NB4 (cell line): ENCODE measurements at regions not wholly inside any gene's neighbourhood (a gene's known extent, or its start where the extent isn't known, plus 50 kb on each side); places are given as distances from the start of the nearest gene placed in this dataset.
A peak's percentile ranks its signal among the peaks of the same experiment; 100 is the strongest.

ENCODE experiments used
- DNase-seq: peaks from one replicate; pipeline ENCODE4 v3.0.0; 2010; ENCODE audit warnings: low read depth
- H3K4me3 ChIP-seq: one replicate; pipeline ENCODE4 v1.5.1; 2011; ENCODE audit warnings: mild to moderate bottlenecking, low read depth, low read length, moderate library complexity
- MAX ChIP-seq: IDR thresholded peaks from 2 replicates; pipeline ENCODE4 v1.6.1; 2011; ENCODE audit warnings: low read depth, low read length
- MYC ChIP-seq: IDR thresholded peaks from 2 replicates; pipeline ENCODE4 v1.6.1; 2011; ENCODE audit warnings: low read depth, low read length
- POLR2A ChIP-seq: IDR thresholded peaks from 2 replicates; pipeline ENCODE4 v1.6.1; 2011; ENCODE audit warnings: mild to moderate bottlenecking; ENCODE audit not compliant: insufficient read length; ENCODE audit errors: extremely low read depth
- TF ChIP-seq, protein P1 (sequence below): IDR thresholded peaks from one replicate; pipeline ENCODE4 v1.5.1; 2012; ENCODE audit warnings: low read depth, low read length

DNA sequence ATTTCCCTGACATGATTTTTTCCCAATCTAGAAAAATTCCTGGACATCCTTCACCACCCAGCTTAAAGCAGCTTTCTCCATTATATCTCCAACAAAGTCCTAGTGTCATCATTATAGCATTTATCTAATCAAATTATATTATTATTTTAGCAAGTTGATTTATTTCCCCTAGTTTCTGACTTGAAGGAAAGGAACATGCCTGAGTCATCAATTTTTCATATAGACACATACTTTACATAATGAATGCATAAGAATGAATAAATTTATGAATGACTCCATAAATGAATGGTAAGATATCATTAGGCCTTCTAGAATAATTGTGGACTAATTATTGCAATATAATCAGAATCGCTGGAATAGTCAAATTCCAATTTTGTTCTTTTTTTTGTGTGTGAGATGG, 79.4 kb upstream of the COL11A1 start:
- H3K4me3 ChIP-seq, result no peak overlapping the region
- DNase-seq, result no peak
- no peak for TF ChIP-seq MYC
- no peak for TF ChIP-seq MAX
- TF ChIP-seq, protein P1, sequence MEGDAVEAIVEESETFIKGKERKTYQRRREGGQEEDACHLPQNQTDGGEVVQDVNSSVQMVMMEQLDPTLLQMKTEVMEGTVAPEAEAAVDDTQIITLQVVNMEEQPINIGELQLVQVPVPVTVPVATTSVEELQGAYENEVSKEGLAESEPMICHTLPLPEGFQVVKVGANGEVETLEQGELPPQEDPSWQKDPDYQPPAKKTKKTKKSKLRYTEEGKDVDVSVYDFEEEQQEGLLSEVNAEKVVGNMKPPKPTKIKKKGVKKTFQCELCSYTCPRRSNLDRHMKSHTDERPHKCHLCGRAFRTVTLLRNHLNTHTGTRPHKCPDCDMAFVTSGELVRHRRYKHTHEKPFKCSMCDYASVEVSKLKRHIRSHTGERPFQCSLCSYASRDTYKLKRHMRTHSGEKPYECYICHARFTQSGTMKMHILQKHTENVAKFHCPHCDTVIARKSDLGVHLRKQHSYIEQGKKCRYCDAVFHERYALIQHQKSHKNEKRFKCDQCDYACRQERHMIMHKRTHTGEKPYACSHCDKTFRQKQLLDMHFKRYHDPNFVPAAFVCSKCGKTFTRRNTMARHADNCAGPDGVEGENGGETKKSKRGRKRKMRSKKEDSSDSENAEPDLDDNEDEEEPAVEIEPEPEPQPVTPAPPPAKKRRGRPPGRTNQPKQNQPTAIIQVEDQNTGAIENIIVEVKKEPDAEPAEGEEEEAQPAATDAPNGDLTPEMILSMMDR, result no peak
- TF ChIP-seq POLR2A, result no peak

GRCh38 chr1:103180660-103181059, 72.3 kb upstream of the COL11A1 start:
- H3K4me3 ChIP-seq, result no peak overlapping the region
- no peak for DNase-seq
- TF ChIP-seq MYC (no peak), POLR2A (no peak), MAX (no peak)
- TF ChIP-seq, protein P1, result no peak

DNA sequence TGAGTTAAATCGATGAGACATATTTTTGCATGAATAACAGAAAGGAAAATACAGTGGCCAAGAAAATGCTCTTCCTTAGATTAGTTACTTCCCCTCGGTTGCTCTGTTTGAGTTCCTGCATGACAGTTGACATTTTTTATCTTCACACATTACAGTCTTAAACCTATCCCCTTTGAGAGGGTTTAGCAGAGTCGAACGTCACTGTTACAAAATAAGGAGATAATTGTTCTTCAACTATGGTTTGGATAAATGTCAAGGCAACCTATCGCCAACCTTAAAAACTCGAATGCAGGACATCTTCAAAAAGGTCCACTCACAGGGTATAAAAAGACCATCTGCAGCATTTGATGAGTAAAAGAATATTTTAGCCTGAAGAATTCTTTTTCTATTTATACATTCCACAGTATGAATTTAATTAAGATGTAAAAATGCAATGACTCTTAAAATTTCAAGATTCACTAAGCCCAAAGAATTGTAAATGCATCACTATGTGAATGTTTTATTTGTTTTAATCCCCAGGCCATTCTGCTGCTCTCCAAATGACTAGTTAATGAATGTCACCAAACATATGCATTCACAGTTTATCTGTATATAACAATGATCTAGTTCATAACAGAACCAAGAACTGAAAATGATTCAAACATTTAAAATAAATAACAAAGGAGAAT, 68.9 kb upstream of the COL11A1 start:
- TF ChIP-seq MYC (no peak), POLR2A (no peak), MAX (no peak)
- TF ChIP-seq, protein P1, result no peak
- no peak overlapping the region for H3K4me3 ChIP-seq
- DNase-seq, result no peak

GRCh38 chr1:103171041-103171590, 62.8 kb upstream of the COL11A1 start:
- no peak for DNase-seq
- TF ChIP-seq MAX, result no peak
- TF ChIP-seq MYC, result no peak
- TF ChIP-seq POLR2A, result no peak
- TF ChIP-seq, protein P1, result no peak
- H3K4me3 ChIP-seq, result no peak overlapping the region

DNA sequence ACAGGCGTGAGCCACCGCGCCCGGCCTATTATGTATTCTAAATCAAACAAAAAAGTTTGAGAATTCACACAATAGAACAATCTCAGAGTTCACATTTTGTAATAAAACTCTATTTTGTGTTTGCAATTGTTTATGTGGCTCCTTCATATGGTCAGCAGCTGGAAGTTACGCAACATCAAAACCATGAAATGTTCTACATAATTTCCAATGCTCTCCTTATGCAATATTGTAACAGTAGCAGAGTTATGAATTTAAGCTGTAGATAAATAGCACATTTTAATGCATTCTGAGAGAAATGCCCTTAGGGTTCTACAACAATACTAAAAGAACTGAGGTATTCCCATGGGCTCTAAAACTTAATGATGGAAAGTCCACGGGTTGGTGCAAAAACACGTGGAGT, 62.3 kb upstream of the COL11A1 start:
- DNase-seq, result peak; percentile 34
- no peak overlapping the region for H3K4me3 ChIP-seq
- TF ChIP-seq, protein P1, result no peak
- TF ChIP-seq MYC (no peak), MAX (no peak), POLR2A (no peak)
